IPS-20b (cell line): ENCODE measurements at regions not wholly inside any gene's neighbourhood (a gene's known extent, or its start where the extent isn't known, plus 50 kb on each side); places are given as distances from the start of the nearest gene placed in this dataset.
"Not testable (repeated sequence)": the region's sequence is repeated elsewhere in the genome, so short reads cannot be mapped to it uniquely, and the experiment has no call there.

Experiments used
- H3K27ac ChIP-seq: one replicate; pipeline ENCODE4 v1.5.1; 2013; ENCODE audit warnings: low read length
- H3K27me3 ChIP-seq: 2 replicates; pipeline ENCODE4 v1.6.1; 2013; ENCODE audit warnings: mild to moderate bottlenecking, low read length, inconsistent platforms; ENCODE audit not compliant: insufficient read depth
- H3K36me3 ChIP-seq: 2 replicates; pipeline ENCODE4 v1.6.1; 2013; ENCODE audit warnings: low read depth, mild to moderate bottlenecking, inconsistent platforms, low read length, moderate library complexity; ENCODE audit not compliant: insufficient read depth
- H3K4me1 ChIP-seq: 2 replicates; pipeline ENCODE4 v1.6.1; 2013; ENCODE audit warnings: mild to moderate bottlenecking, control low read depth, inconsistent platforms, low read length, moderate library complexity; ENCODE audit not compliant: insufficient read depth
- H3K4me3 ChIP-seq: 2 replicates; pipeline ENCODE4 v1.5.1; 2013; ENCODE audit warnings: mild to moderate bottlenecking, low read length, inconsistent platforms
- H3K9ac ChIP-seq: 2 replicates; pipeline ENCODE4 v1.6.1; 2013; ENCODE audit warnings: low read depth, mild to moderate bottlenecking, inconsistent platforms, low read length, moderate library complexity
- H3K9me3 ChIP-seq: 2 replicates; pipeline ENCODE4 v1.6.1; 2013; ENCODE audit warnings: mild to moderate bottlenecking, low read depth, low read length, inconsistent platforms; ENCODE audit not compliant: insufficient read depth

DNA sequence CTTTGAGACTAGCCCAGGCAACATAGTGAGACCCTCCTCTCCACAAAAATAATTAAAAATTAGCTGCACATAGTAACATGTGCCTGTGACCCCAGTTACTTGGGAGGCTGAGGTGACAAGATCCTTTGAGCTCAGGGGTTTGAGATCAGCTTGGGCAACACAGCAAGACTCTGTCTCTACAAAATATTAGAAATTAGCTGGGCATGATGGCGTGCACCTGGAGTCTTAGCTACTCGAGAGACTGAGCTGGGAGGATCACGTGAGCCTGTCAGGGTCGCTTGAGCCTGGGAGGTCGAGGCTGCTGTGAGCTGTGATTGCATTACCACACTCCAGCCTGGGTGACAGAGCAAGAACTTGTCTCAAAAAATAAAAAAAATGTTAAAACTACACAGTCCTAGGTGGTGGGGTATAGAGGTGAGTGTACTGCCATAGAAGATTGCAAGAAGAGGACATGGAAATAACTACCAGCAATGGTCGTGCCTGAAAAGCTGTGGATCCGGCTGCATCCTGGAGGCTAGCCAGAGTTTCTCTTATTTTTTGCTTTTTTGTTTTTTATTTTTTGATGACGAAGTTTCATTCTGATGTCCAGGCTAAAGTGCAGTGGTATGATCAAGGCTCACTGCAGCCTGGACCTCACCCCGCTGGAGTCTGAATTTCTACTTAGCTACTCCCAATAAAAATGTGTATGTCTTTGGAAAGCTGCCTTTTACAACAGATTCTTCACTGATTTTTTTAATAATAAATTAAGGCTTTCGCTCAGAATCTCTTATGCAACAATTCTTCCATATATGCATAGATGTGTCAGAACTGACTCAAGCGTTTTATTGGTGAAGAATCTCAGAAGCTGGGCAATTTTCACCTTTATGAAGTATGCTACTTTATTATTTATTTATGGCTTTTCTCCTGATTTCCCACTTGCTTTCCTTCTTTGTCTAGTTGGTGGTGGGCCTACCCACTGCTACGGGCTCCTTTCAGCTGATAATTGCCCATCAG lies 393.8 kb downstream of the TSHZ3 start:
- Histone ChIP-seq H3K27me3 (no peaks in the 10 kb centered on the region), H3K27ac (no peak overlapping the region), H3K4me1 (peaks cover 14% of the 10 kb centered on the region; the same call in 1 of the 2 replicates), H3K36me3 (no peaks in the 10 kb centered on the region), H3K9me3 (no peaks in the 10 kb centered on the region), H3K9ac (no peak overlapping the region), H3K4me3 (no peak overlapping the region)

DNA sequence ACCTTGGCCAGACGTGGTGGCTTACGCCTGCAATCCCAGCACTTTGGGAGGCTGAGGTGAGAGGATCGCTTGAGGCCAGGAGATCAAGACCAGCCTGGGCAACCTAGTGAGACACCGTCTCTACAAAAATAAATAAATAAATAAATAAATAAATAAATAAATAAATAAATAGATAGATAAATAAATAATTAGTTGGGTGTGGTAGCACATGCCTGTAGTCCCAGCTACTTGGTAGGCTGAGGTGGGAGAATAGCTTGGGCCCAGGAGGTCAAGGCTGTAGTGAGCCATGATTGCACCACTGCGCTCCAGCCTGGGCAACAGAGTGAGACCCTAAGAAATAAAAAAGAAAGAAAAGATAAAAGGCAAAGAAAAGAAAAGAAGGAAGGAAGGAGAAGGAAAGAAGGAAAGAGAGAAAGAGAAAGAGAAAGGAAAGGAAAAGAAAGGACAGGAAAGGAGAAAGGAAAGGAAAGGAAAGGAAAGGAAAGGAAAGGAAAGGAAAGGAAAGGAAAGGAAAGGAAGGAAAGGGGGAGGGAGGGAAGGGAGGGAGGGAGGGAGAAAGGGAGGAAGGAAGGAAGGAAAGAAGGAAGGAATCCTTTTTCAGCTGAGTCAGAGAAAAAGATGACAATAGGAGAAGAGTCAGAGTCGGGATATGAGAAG lies 404.8 kb downstream of the TSHZ3 start:
- H3K27ac ChIP-seq, H3K27me3 ChIP-seq, H3K36me3 ChIP-seq, H3K4me3 ChIP-seq, H3K9ac ChIP-seq, H3K4me1 ChIP-seq, H3K9me3 ChIP-seq: not testable (repeated sequence)

DNA sequence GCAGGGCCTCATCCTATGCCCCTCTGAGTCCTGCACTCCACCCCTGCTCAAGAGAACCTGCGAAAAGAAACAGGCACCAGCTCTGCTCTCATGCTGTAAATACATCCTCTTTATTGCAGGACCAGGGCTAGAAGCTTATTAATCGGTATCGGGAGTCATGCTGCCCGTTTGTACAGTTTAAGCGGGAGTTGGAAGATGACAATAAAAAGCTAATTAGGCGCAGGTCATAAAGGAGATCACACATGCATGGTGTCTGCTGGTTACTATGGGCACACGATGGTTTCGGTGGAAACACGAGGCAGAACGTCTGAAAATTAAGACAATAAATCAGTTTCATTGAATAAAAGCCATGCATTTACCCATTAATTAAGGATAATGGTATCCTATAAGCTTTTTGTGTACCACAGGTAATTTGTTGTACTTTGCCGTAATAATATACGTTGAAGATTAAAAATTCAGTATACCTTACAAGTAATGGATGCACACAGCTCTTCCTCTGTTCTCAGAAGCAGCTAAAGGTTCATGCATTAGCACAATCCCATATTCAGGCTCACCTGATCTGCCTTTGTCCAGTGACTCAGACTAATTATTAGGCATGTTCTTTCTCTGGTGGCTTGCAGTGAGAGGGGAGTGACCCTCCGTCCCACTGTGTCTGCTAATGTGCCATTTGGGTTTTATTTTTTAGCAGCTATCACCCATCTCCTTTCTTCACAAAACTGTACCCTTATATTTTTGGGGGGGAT lies 406.0 kb downstream of the TSHZ3 start:
- Histone ChIP-seq H3K27me3 (no peaks in the 10 kb centered on the region), H3K4me1 (no peaks in the 10 kb centered on the region), H3K36me3 (no peaks in the 10 kb centered on the region), H3K27ac (no peak overlapping the region), H3K9ac (no peak overlapping the region; the same call in 1 of the 2 replicates), H3K9me3 (no peaks in the 10 kb centered on the region), H3K4me3 (no peak overlapping the region)

GRCh38 chr19:30942636-30943035 lies 406.6 kb downstream of the TSHZ3 start:
- no peaks in the 10 kb centered on the region for H3K4me1 ChIP-seq
- H3K27ac ChIP-seq = no peak overlapping the region
- H3K27me3 ChIP-seq = no peaks in the 10 kb centered on the region
- H3K4me3 ChIP-seq = no peak overlapping the region
- H3K9ac ChIP-seq = no peak overlapping the region; the same call in 1 of the 2 replicates
- no peaks in the 10 kb centered on the region for H3K9me3 ChIP-seq
- no peaks in the 10 kb centered on the region for H3K36me3 ChIP-seq

- H3K36me3 ChIP-seq = no peaks in the 10 kb centered on the region
- no peak overlapping the region for H3K27ac ChIP-seq
- H3K9ac ChIP-seq = no peak overlapping the region
- no peak overlapping the region for H3K4me3 ChIP-seq
- H3K4me1 ChIP-seq = no peaks in the 10 kb centered on the region
- no peaks in the 10 kb centered on the region for H3K9me3 ChIP-seq
- no peaks in the 10 kb centered on the region for H3K27me3 ChIP-seq
These were observed 407.6 kb downstream of the TSHZ3 start for GRCh38 chr19:30941591-30941990.

- Histone ChIP-seq H3K9ac (no peak overlapping the region), H3K4me3 (no peak overlapping the region), H3K36me3 (no peaks in the 10 kb centered on the region), H3K27ac (no peak overlapping the region), H3K27me3 (no peaks in the 10 kb centered on the region), H3K4me1 (no peaks in the 10 kb centered on the region), H3K9me3 (no peaks in the 10 kb centered on the region)
These were observed 413.0 kb downstream of the TSHZ3 start for GRCh38 chr19:30936276-30936675.

DNA sequence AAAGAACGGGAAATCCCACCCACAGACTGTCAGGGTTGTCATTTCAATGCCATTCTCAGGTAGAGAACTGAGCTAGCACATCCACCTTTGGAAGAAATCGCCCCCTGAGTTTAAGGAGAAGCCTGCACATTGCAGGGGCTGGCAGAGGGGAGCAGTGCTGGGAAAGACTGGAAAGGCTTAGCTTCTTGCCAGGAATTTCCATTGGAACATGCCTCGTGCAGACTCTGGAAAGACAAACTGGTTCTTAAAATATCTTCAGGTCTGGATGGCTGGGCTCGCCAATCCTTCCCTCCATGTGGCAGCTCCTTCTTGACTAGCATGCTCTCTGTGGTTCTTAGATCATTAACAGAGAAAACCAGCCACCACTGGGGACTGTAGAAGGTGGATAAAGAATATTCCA lies 414.1 kb downstream of the TSHZ3 start:
- Histone ChIP-seq H3K36me3 (no peaks in the 10 kb centered on the region), H3K27ac (no peak overlapping the region), H3K27me3 (no peaks in the 10 kb centered on the region), H3K9me3 (no peaks in the 10 kb centered on the region), H3K4me3 (no peak overlapping the region), H3K4me1 (no peaks in the 10 kb centered on the region), H3K9ac (no peak overlapping the region)

DNA sequence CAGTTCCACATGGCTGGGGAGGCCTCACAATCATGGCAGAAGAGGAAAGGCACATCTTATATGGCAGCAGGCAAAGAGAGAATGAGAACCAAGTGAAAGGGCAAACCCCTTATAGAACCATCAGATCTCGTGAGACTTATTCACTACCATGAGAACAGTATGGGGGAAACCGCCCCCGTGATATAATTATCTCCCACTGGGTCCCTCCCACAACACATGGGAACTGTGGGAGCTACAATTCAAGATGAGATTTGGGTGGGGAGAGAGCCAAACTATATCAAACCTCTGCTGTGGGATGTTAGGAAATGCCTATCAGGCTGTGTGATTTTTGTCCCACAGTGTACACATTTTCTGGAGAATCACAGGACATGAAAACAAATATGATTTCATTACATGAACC lies 415.8 kb downstream of the TSHZ3 start:
- H3K4me1 ChIP-seq, H3K27ac ChIP-seq, H3K36me3 ChIP-seq, H3K9ac ChIP-seq, H3K4me3 ChIP-seq, H3K9me3 ChIP-seq, H3K27me3 ChIP-seq: not testable (repeated sequence)

GRCh38 chr19:30932854-30933253 lies 416.4 kb downstream of the TSHZ3 start:
- H3K4me1 ChIP-seq = no peaks in the 10 kb centered on the region
- H3K9me3 ChIP-seq = peaks cover 14% of the 10 kb centered on the region
- H3K27ac ChIP-seq = no peak overlapping the region
- H3K4me3 ChIP-seq = no peak overlapping the region
- no peak overlapping the region for H3K9ac ChIP-seq
- no peaks in the 10 kb centered on the region for H3K36me3 ChIP-seq
- H3K27me3 ChIP-seq = no peaks in the 10 kb centered on the region

- Histone ChIP-seq H3K4me1 (no peaks in the 10 kb centered on the region), H3K9me3 (peaks cover 15% of the 10 kb centered on the region), H3K36me3 (no peaks in the 10 kb centered on the region), H3K27me3 (no peaks in the 10 kb centered on the region), H3K27ac (no peak overlapping the region), H3K9ac (no peak overlapping the region), H3K4me3 (no peak overlapping the region)
These were observed 418.1 kb downstream of the TSHZ3 start for GRCh38 chr19:30930941-30931706.

- Histone ChIP-seq H3K27ac (no peak overlapping the region), H3K4me1 (no peaks in the 10 kb centered on the region), H3K9me3 (peaks cover 15% of the 10 kb centered on the region), H3K27me3 (0 out of 2 replicates have a peak, but pooled peaks cover 3% of the 10 kb centered on the region), H3K4me3 (no peak overlapping the region), H3K9ac (no peak overlapping the region), H3K36me3 (no peaks in the 10 kb centered on the region)
These were observed 421.5 kb downstream of the TSHZ3 start for GRCh38 chr19:30927705-30928104.
